Nucleus accumbens (tissue), 56 donors: ENCODE measurements at regions not wholly inside any gene's neighbourhood (a gene's known extent, or its start where the extent isn't known, plus 50 kb on each side); places are given as distances from the start of the nearest gene placed in this dataset.
"Not testable (repeated sequence)": the region's sequence is repeated elsewhere in the genome, so short reads cannot be mapped to it uniquely, and the experiment has no call there.

ENCODE experiments used
- DNase-seq, 56 donors: peaks; one replicate each; lab custom pipeline; 2025; lab: John Stamatoyannopoulos, UW

DNA sequence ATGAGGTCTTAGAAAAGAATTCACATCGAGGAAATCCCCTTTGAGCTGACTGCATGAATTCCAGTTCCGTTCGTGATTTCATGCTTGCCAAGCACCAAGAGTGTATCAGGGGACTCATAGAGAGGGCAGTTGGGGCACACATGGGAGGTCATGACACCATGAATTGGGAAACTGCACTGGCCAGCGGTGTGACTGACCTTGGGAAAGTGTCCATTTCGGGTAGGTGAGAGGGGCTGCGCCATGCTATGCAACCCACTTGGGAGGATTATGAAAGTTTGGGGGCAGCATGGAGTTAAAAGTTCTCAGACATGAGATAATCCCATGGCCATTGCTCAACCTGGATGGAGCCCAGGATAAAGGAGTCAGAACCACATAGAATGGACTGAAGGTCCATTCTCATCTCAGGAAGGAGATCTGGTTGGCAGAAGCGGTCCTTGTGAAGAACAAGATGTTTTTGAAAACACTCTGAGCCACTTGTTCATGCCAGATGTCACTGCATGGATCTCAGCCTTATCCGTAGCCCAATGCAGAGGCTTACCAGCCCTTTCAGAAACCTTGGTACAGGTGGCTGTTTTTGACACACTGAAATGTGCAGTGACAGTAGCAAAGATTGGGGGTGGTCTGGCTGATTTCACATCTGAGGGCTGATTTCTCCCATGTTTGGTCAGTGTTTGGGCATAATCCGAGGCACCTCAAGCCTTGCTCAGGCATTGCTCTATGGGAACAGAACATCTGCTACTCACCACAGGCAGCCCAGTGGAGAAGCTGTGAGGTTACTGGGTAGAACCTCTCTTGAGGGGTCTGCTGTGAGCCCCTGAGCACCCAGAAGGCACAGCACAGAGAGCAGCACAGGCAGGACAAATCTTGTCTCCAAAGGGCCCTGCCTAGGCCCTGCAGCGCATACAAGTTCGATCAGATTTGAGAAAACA lies 252.3 kb downstream of the CXCL12 start:
- DNase-seq = no peak

DNA sequence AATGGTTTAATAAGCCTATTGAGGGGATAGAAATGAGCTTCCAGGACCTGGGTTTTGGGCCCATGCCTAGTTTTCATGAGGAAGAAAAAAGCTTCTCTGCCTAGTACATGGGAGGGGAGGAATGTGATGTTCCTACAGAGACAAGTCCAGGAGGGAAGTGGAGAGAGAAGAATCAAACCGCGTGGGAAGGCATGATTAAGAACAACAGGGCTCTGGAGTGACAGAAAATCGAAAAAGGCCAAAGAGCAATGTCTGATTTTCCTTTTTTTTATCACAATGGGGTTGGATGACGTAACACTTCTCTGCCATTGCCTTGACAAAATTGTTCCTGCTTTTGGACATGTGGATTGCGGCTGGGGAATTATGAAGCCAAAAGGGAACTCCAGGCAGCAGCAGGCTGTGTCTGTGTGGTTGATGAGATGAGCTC lies 258.6 kb downstream of the CXCL12 start:
- no peak for DNase-seq

DNA sequence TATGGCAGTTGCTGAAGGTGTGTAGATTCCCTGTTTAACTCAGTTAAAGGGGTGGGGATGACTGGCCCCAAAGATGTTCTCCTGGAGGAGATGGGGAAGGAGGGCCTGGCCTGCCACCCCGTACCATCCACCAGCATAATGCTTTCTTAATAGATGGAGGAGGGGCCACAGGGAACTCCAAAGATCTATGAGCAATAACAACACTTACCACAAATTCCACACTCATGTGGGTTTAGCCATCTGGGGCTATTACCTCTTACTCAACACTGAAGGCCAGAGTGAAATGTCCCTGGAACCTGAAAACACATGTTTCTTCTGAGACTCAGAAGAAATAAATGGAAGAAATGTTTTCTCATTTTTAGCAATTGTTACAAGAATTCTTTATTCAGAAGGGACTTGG lies 259.0 kb downstream of the CXCL12 start:
- no peak for DNase-seq

DNA sequence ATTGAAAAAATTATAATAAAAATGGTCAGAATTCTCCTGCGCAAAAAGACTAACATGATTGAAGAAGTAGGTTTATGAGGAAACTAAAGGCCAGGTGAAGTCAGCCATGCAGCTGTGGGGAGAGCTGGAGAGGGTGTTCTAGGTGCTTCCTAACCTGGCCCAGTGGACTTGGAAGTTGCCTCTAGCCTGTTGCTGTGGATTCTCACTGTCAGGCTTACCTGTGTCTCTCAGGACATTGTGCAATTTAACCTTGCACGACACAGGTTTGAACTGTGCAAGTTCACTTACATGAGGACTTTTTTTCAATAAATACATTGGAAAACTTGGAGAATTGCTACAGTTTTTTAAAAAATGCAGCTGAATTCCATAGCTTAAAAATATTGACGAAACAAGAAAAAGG lies 266.4 kb downstream of the CXCL12 start:
- no peak for DNase-seq

DNA sequence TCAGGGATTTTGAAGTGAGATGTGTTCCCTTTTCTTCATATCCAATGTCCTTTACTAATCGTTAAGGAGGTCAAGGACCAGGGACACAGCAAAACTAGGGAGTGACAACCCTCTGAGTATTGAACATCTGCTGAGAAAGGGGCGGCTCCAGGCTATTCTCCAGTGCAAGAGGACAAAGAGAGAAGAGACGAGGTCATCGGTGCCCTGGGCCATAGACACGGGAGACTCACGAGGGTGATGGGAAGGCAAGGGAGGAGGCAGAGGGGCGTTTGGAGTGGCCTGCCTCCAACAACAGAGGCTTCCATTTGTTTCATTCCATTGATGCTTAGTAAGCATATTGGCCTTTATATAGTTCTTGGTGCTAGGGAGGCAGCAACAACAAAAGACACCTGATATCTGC lies 268.4 kb downstream of the CXCL12 start:
- DNase-seq = no peak

DNA sequence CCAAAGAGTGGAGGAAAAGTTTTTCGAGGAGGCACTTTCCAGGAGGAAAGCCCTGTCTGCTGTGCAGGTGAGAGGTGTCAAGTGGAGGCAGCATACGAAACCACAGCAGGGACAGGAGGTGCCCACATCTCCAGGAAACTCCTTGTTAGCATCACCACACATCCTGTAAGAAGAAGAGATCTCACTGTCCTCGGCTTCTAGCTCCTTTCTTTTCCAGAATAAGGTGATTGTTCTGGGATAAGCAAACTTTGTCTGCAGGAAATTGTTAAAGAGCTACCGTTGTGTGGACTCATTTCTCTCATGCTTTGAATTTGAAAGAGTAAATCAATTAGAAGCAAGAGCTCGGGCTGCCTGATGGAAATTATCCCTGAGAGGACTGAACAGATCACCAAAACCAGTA lies 269.4 kb downstream of the CXCL12 start:
- no peak for DNase-seq

DNA sequence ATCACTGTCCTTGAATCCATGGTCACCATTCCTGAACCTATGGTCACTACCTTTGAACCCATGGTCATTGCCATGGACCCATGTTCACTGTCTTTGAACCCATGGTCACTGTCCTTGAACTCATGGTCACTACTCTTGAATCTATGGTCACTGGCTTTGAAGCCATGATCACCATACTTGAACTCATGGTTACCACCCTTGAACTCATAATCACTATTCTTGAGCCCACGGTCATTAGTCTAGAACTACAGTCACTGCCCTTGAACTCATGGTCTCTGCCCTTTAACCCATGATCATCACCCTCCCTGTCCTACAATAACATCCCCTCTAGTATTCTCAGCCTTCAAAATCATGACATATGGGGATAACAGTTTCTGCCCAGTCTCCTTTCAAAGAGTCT lies 270.5 kb downstream of the CXCL12 start:
- no peak for DNase-seq

DNA sequence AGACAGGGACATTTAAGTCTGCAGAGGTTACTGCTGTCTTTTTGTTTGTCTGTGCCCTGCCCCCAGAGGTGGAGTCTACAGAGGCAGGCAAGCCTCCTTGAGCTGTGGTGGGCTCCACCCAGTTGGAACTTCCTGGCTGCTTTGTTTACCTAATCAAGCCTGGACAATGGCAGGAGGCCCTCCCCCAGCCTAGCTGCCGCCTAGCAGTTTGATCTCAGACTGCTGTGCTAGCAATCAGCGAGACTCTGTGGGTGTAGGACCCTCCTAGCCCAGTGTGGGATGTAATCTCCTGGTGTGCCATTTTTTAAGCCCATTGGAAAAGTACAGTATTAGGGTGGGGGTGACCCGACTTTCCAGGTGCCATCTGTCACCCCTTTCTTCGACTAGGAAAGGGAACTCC lies 272.6 kb downstream of the CXCL12 start:
- DNase-seq = not testable (repeated sequence)

DNA sequence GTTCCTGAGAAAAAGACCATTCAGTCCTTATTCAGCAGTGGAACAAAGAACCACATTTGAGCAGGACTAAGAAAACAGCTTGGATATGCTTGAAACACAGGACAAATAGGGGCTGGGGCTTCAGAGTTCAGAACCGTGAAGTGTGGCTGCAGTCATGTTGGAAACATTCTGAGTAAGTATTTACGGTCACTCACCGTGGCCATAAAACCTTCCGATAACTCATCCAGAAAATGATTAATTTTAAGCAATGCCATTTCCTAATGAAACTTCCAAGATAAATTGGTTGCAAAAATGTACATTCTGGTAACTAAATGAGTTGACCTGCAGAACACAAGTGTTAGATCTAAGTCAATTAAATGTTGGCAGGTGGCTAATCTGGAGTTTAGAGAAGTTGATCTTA lies 279.2 kb downstream of the CXCL12 start:
- no peak for DNase-seq

DNA sequence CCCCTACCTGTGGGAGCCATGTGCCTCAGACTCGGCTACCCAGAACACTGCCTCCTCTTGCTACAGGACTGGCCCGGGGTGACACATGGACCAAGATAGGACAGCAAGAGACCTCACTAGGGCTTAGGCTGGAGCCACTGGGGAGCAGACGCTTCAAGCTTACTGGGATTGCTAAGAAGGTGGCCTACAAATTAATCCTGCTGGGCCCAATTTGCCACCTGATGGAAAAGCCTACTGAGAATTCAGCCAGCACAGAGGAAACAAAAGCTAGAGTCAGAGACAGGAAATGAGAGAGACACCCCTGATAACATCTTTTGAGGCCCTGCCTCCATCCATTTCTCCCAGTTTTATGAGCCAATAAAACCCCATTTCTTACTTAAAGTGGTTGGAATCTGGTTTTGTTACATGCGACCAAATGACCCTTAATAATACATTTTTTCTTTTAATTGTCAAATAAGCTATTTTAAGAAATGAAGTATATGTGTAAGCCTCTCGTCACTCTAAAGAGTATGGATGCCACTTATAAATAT lies 282.1 kb downstream of the CXCL12 start:
- no peak for DNase-seq

DNA sequence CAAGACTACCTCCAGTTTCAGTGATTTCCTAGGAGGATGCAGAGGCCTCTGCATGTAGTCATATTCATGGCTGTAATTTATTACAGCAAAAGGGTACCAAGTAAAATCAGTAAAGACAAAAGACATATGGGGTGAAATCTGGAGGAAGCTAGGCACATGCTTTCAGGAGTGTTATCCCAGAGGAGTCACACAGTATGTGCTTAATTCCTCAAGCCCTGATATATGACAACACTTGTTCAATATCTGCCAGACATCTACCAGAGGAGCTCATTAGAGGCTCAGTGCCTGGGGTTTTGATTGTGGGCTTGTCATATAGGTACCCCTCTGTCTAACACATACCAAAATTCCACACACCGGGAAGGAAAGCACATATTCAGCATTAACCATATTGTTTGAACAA lies 283.8 kb downstream of the CXCL12 start:
- DNase-seq = no peak

DNA sequence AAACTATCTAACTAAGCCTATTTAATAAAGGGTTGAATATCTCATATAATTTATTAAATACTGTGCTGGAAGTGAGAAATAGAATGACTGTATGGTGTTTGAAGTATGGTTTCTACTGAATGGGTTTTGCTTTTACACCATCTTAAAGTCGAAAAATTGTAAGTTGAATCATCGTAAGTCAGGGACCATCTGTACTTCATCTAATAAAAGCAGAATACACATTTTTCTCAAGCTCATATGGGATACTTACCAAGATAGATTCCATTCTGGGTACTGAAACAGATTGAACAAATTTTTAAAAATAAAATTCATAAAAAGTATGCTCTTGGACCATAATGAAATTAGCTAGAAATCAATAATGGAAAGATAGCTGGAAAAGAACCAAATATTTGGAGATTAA lies 285.4 kb downstream of the CXCL12 start:
- DNase-seq = no peak

DNA sequence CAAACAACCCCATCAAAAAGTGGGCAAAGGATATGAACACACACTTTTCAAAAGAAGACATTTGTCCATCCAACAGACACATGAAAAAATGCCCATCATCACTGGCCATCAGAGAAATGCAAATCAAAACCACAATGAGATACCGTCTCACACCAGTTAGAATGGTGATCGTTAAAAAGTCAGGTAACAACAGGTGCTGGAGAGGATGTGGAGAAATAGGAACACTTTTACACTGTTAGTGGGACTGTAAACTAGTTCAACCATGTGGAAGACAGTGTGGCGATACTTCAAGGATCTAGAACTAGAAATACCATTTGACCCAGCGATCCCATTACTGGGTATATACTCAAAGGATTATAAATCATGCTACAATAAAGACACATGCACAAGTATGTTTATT lies 288.7 kb downstream of the CXCL12 start:
- not testable (repeated sequence) for DNase-seq

DNA sequence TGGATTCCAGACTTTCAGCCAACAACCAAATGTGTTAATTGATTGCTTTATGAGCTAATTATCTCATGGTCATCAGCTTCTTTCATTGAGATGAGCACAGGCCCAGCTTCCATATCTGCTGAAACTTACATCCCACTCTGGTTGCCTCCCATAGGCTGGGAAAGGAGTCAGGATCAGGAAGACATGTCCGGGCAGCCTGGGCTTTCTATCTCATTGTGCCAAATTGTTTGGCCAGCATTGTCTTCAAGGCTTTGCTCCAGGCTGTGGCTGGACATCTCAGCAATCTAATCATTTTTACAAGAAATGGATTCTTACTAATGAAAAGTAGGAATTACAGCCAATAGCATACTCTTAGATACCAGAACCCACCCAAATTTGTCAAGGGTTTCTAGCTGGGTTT lies 295.2 kb downstream of the CXCL12 start:
- DNase-seq = no peak

DNA sequence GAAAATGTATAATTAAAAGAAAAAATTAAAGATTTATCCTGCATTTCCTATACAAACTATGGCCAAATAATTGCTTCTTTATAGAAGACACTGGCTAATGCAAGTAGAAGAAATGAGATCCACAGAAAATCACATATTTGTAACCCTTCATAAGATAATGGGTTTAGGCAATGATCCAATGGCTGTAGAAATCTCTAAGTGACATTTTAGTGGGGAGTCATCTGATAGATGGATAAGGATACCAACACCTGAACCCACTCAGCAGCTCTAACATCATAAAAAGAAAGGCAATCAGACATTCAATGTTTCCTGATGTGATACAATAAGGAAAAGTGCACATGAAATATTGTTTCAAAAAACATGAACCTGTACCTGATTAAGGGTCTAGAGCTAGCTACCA lies 297.5 kb downstream of the CXCL12 start:
- no peak for DNase-seq

DNA sequence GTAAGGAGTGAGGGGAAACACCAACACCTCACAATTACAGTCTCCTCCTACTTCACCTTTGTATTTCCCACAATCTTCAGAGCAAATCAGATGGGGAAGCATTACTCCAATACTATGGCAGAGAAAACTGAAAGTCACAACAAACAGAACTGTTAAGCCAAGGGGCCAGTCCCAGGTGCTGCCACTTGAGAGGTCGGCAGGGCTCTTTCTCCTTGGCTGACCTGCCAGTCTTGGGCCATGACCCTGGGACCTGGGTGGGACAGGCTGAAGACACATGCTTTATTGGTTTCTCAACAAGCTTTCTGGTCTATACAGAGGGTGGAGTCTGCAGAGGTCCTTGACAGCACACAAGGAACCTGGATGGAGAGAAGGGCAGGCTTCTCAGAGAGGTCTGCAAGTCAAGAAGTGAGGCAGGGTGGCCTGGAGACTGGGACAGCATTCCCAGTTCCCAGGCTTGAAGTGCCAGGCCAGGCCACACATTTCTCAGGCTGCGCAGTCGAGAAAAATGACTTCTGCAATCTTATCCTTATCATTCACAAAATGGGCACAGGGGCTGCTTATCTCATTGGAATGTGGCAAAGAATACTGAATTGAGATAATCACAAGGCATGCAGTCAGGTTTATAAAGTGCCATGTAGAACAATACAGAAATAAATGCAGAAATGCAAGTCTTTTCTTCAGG lies 301.0 kb downstream of the CXCL12 start:
- DNase-seq = no peak

DNA sequence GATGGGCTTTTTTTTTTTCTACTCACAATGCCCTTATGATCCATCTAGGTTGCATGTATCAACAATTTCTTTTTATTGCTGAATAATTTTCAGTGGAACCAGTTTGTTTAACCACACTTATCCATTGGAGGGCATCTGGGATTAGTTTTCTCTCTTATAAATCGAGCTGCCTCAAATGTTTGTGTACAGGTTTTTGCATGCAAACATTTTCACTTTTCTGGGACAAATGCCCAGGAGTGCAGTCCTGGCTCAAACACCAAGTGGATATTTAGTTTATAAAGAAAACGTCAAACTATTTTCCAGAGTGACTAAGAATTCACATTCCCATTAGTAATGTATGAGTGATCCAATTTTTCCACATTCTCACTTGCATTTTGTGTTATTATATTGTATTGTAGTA lies 313.4 kb downstream of the CXCL12 start:
- DNase-seq = no peak

DNA sequence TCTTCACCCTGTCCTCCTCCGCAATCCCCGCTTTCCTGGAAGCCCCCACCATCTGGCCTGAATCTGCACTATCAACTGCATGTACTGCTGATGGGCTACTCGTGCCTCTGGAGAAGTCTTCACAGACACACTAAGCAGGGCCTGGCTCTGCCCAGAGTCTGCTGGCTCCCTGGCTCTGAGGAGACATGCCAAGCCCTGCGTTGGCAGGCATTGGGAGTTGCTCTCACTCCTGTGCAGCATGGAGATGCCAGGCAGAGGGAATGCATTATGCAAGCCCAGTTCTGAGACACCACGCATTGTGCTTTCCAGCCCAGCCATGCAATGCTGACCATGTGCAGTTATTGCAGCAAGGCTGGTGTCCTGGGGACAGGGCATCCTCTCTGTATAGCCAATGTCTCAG lies 314.6 kb downstream of the CXCL12 start:
- DNase-seq = peak in 21 of 56 donors; percentile 5 to 55 (median 37)

DNA sequence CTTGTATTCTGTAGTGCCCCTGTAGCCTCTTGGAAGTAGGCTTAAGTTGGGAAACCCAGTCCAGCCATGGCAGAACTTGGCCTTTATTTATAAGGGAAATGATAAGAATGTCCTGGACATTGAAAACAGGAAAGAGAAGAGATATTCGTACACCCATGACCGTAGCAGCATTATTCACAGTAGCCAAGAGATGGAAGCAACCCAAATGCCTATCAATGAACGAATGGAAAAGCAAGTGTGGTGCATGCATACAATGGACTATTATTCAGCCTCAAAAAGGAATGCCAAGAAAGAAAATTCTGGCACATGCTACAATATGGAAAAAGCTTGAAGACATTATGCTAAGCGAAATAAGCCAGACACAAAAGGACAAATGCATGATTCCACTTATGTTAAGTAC lies 315.3 kb downstream of the CXCL12 start:
- DNase-seq = no peak

DNA sequence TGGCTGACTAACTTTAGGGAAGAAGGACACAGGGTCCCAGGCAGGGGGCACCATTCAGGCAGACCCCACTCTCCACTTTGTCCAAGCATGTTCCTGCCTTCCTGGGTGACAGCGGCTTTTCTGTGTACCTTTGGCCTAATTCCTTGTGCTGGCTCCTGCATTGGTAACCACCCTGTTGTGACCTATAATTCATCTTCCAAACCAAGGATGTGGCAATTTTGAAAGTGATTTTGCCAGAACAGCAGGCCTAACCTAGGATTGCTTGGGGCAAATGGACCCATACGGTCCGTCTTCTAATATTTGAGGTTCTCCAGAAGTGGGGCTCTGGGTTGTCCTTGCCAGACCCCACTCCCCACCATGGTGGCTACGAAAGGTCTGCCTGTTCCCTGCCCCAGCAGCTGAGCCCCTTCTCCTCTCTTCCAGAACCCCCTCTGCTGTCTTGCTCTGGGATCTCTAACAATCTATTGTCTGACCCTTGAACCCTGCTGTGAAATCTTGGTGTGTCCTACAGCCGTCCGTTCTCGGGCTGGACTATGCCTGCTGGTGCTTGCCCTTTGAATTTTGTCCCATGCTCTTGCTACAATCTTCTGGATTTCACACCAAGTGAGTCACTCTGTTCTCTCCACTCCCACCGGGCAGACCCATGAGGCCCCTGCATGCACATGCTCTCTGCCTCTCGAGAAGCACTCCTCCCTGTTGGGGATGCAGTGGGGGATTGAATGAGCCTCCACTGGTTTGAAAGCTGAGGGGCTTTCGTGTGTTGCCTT lies 316.0 kb downstream of the CXCL12 start:
- no peak for DNase-seq

DNA sequence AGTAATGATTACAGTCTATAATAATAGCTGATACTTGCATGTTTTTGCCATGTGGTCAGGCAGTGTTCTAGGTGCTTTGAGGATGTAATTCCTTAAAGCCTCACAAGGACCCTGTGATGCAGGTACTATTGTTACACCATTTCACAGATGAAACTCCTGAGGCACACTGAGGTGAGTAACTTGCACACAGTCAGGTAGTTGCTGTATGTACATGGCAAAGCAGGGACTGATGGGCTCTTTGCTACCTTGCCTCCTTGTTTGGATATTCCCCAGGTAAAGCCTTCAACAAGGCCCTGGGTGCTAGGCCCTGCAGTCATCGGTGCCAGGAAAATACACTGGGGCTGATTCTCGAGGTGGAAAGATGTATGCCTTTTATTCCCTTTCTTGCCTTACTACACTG lies 317.5 kb downstream of the CXCL12 start:
- no peak for DNase-seq
